DND-41 (cell line): ENCODE measurements at regions not wholly inside any gene's neighbourhood (a gene's known extent, or its start where the extent isn't known, plus 50 kb on each side); places are given as distances from the start of the nearest gene placed in this dataset.
A peak's percentile ranks its signal among the peaks of the same experiment; 100 is the strongest.

Source experiments
- ATAC-seq: fragments of 200-7000 bp; cut with Tn5 transposase; 3 replicates; pipeline ENCODE4 v1.9.1; 2021; ENCODE audit warnings: low read depth; ENCODE audit not compliant: insufficient read depth
- DNase-seq: peaks from one replicate; pipeline ENCODE4 v3.0.0-alpha.2; 2020
- H2AFZ ChIP-seq: 2 replicates; pipeline ENCODE4 v1.6.0; 2012; ENCODE audit warnings: low read depth, low read length
- H3K27ac ChIP-seq: 2 replicates; pipeline ENCODE4 v1.5.1; 2012; ENCODE audit warnings: low read length, inconsistent platforms
- H3K27me3 ChIP-seq: fragments of 200-600 bp; sonication (generic); 2 replicates; pipeline ENCODE4 v1.6.0; 2012; ENCODE audit warnings: low read length, mild to moderate bottlenecking, inconsistent platforms; ENCODE audit not compliant: insufficient read depth, poor library complexity
- H3K36me3 ChIP-seq: 2 replicates; pipeline ENCODE4 v1.5.1; 2012; ENCODE audit warnings: low read length, inconsistent platforms; ENCODE audit not compliant: insufficient read depth
- H3K4me1 ChIP-seq: 2 replicates; pipeline ENCODE4 v1.5.1; 2012; ENCODE audit warnings: mild to moderate bottlenecking, low read length; ENCODE audit not compliant: insufficient read depth
- H3K4me2 ChIP-seq: 2 replicates; pipeline ENCODE4 v1.6.0; 2012; ENCODE audit warnings: mild to moderate bottlenecking, moderate library complexity, low read length, inconsistent platforms; ENCODE audit not compliant: insufficient read depth
- H3K4me3 ChIP-seq, 2 experiments: fragments of 200-600 bp in 1 of 2; shearing (Covaris generic) in 1 of 2; 2 replicates each; pipeline ENCODE4 v1.5.1; 2012 to 2016; ENCODE audit warnings: inconsistent platforms in 2 of 2, low read length in 2 of 2, mild to moderate bottlenecking in 2 of 2, low read depth in 1 of 2, moderate library complexity in 1 of 2
- H3K79me2 ChIP-seq: 2 replicates; pipeline ENCODE4 v1.6.0; 2012; ENCODE audit warnings: low read length, inconsistent platforms; ENCODE audit not compliant: insufficient read depth
- H3K9ac ChIP-seq: 2 replicates; pipeline ENCODE4 v1.6.0; 2012; ENCODE audit warnings: low read depth, mild to moderate bottlenecking, inconsistent platforms, low read length, moderate library complexity
- H3K9me3 ChIP-seq: 2 replicates; pipeline ENCODE4 v1.5.1; 2012; ENCODE audit warnings: low read length, moderate library complexity, mild to moderate bottlenecking, inconsistent platforms; ENCODE audit not compliant: insufficient read depth, severe bottlenecking
- H4K20me1 ChIP-seq: 2 replicates; pipeline ENCODE4 v1.6.0; 2012; ENCODE audit warnings: low read length; ENCODE audit not compliant: insufficient read depth
- CTCF ChIP-seq: IDR thresholded peaks from 2 replicates; pipeline ENCODE4 v1.5.1; 2012; ENCODE audit warnings: borderline replicate concordance, low read length, moderate library complexity, mild to moderate bottlenecking; ENCODE audit not compliant: poor library complexity, severe bottlenecking; ENCODE audit errors: extremely low read depth
- EZH2 ChIP-seq: IDR thresholded peaks from 3 replicates; pipeline ENCODE4 v1.6.1; 2012; ENCODE audit warnings: borderline replicate concordance, low read depth, mild to moderate bottlenecking, moderate library complexity, low read length, inconsistent platforms; ENCODE audit not compliant: severe bottlenecking

- Histone ChIP-seq H3K36me3 (no peaks in the 10 kb centered on the region), H3K4me3 (no peak overlapping the region), H3K4me1 (peaks cover 27% of the 10 kb centered on the region), H3K9ac (no peak overlapping the region), H3K4me2 (no peak overlapping the region), H4K20me1 (no peaks in the 10 kb centered on the region), H3K79me2 (no peaks in the 10 kb centered on the region), H3K9me3 (no peaks in the 10 kb centered on the region), H3K27me3 (no peaks in the 10 kb centered on the region), H3K27ac (no peak overlapping the region), H2AFZ (no peak overlapping the region)
- TF ChIP-seq CTCF = no peak
- TF ChIP-seq EZH2 = no peak
- ATAC-seq (no peak), DNase-seq (no peak)
Observed at GRCh38 chrX:13196782-13197181, 123.1 kb downstream of the ATXN3L start.

GRCh38 chrX:13195340-13195739, 124.5 kb downstream of the ATXN3L start:
- Histone ChIP-seq H3K79me2 (no peaks in the 10 kb centered on the region), H3K27me3 (no peaks in the 10 kb centered on the region), H4K20me1 (no peaks in the 10 kb centered on the region), H3K36me3 (no peaks in the 10 kb centered on the region), H3K4me2 (no peak overlapping the region), H3K27ac (no peak overlapping the region), H3K9me3 (no peaks in the 10 kb centered on the region), H3K4me1 (peaks cover 27% of the 10 kb centered on the region), H2AFZ (no peak overlapping the region), H3K4me3 (no peak overlapping the region), H3K9ac (no peak overlapping the region)
- no peak for TF ChIP-seq CTCF
- DNase-seq (no peak), ATAC-seq (no peak)

- H2AFZ ChIP-seq = no peak overlapping the region
- no peak overlapping the region for H3K4me2 ChIP-seq
- no peak overlapping the region for H3K9ac ChIP-seq
- H3K4me3 ChIP-seq = no peak overlapping the region
- peak overlapping the region; percentile 47; the same call in 1 of the 2 replicates for H3K27ac ChIP-seq
- H3K79me2 ChIP-seq = no peaks in the 10 kb centered on the region
- H3K9me3 ChIP-seq = no peaks in the 10 kb centered on the region
- peak; percentile 39; the same call in 2 of the 3 replicates for ATAC-seq
- H4K20me1 ChIP-seq = no peaks in the 10 kb centered on the region
- H3K36me3 ChIP-seq = no peaks in the 10 kb centered on the region
- H3K27me3 ChIP-seq = no peaks in the 10 kb centered on the region
- TF ChIP-seq EZH2 (no peak), CTCF (no peak)
- peaks cover 27% of the 10 kb centered on the region for H3K4me1 ChIP-seq
- no peak for DNase-seq
Observed at GRCh38 chrX:13194291-13195103, 125.4 kb downstream of the ATXN3L start.
